ENCODE measurements at regions not wholly inside any gene's neighbourhood (a gene's known extent, or its start where the extent isn't known, plus 50 kb on each side); places are given as distances from the start of the nearest gene placed in this dataset.

DNA sequence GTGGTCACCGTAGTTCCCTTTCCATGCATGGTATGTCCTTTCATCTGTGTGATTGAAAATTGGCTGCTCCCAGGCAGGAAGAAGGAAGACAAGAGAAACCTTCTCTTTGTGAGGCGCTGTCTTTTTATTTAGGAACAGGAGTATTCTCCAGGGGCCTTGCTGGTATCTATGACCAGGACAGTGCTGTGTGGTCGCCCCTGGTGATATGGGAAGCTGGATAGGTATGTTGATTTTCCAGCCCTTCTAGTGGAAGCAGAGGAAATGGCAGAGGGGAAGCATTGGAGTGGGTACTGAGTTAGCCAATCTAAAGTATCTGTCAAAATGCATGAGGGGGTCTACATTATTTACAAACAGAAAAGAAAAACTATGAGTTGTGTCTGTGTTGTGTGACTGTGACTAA, 226.6 kb downstream of the MTX2 start:
- Mint-ChIP-seq H3K4me3 (ENCODE audit: unreplicated experiment) (no peak overlapping the region), H3K27ac (ENCODE audit: unreplicated experiment) (no peak overlapping the region), H3K27me3 (ENCODE audit: insufficient read depth, unreplicated experiment) (peaks cover 26% of the 10 kb centered on the region), H3K9me3 (ENCODE audit: unreplicated experiment) (no peaks in the 10 kb centered on the region), H3K4me1 (ENCODE audit: low read depth, unreplicated experiment) (no peaks in the 10 kb centered on the region), H3K36me3 (ENCODE audit: insufficient read depth, unreplicated experiment) (no peaks in the 10 kb centered on the region)
- Histone ChIP-seq H3K4me3 (ENCODE audit: low read depth, low read length) (no peak overlapping the region), H3K4me1 (no peaks in the 10 kb centered on the region), H3K27me3 (replicated peaks; ENCODE audit: control insufficient read depth, insufficient read depth, low read length) (no peaks in the 10 kb centered on the region), H3K9me3 (no peaks in the 10 kb centered on the region), H3K36me3 (ENCODE audit: control insufficient read depth, insufficient read depth, low read length) (no peaks in the 10 kb centered on the region)
- no peak for DNase-seq
- TF ChIP-seq, protein P1, sequence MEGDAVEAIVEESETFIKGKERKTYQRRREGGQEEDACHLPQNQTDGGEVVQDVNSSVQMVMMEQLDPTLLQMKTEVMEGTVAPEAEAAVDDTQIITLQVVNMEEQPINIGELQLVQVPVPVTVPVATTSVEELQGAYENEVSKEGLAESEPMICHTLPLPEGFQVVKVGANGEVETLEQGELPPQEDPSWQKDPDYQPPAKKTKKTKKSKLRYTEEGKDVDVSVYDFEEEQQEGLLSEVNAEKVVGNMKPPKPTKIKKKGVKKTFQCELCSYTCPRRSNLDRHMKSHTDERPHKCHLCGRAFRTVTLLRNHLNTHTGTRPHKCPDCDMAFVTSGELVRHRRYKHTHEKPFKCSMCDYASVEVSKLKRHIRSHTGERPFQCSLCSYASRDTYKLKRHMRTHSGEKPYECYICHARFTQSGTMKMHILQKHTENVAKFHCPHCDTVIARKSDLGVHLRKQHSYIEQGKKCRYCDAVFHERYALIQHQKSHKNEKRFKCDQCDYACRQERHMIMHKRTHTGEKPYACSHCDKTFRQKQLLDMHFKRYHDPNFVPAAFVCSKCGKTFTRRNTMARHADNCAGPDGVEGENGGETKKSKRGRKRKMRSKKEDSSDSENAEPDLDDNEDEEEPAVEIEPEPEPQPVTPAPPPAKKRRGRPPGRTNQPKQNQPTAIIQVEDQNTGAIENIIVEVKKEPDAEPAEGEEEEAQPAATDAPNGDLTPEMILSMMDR (IDR thresholded peaks at IDR 0.05; ENCODE audit: insufficient read depth in 1 of 2, low read depth in 1 of 2, low read length in 1 of 2, severe bottlenecking in 1 of 2, unreplicated experiment in 1 of 2), result no peak
- BruUV-seq (replicated peaks), result no TSS peak
- intact Hi-C loops (cut with micrococcal nuclease; ENCODE audit: unreplicated experiment), result no loop called here
- POLR2A ChIA-PET, result no interaction called here
- CTCF ChIA-PET, result interaction anchor here (1.0 kb wide), 1 partner anchor 58 kb away, joined by 3 read pairs; no protein-coding TSS in a partner anchor

DNA sequence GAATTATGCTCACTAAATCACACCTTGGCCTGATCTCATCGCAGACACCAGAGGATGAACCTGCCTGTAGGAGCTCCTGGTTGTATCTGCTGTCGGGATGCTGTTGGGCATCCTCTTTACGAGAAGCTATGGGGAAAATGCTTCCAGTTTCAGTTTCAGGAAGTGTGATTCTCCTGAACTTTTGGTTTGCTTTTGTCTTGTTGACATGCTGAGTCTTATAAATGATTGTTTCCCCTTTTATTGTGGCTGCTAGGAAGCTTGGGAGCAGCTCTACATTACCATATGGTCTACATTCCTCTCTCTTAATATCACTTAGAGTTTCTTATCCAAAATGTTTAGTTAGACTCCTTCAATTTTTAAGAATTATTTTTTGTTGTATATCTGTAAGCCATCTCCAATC, 227.5 kb downstream of the MTX2 start:
- H3K36me3 Mint-ChIP-seq (ENCODE audit: insufficient read depth, unreplicated experiment), result no peaks in the 10 kb centered on the region
- BruUV-seq (replicated peaks), result no TSS peak
- POLR2A ChIA-PET, result no interaction called here
- Histone ChIP-seq H3K27me3 (replicated peaks; ENCODE audit: control insufficient read depth, insufficient read depth, low read length) (no peaks in the 10 kb centered on the region), H3K4me3 (ENCODE audit: low read depth, low read length) (no peak overlapping the region), H3K4me1 (no peaks in the 10 kb centered on the region), H3K9me3 (no peaks in the 10 kb centered on the region), H3K36me3 (ENCODE audit: control insufficient read depth, insufficient read depth, low read length) (no peaks in the 10 kb centered on the region)
- CTCF ChIA-PET, result interaction anchor here (1.0 kb wide), 1 partner anchor 57 kb away, joined by 3 read pairs; no protein-coding TSS in a partner anchor
- TF ChIP-seq, protein P1 (IDR thresholded peaks at IDR 0.05; ENCODE audit: insufficient read depth in 1 of 2, low read depth in 1 of 2, low read length in 1 of 2, severe bottlenecking in 1 of 2, unreplicated experiment in 1 of 2), result no peak
- no peaks in the 10 kb centered on the region for H3K9me3 Mint-ChIP-seq (ENCODE audit: unreplicated experiment)
- H3K27ac Mint-ChIP-seq (ENCODE audit: unreplicated experiment), result no peak overlapping the region
- intact Hi-C loops (cut with micrococcal nuclease; ENCODE audit: unreplicated experiment), result no loop called here
- no peak for DNase-seq
- H3K27me3 Mint-ChIP-seq (ENCODE audit: insufficient read depth, unreplicated experiment), result peaks cover 25% of the 10 kb centered on the region
- H3K4me1 Mint-ChIP-seq (ENCODE audit: low read depth, unreplicated experiment), result no peaks in the 10 kb centered on the region
- no peak overlapping the region for H3K4me3 Mint-ChIP-seq (ENCODE audit: unreplicated experiment)

DNA sequence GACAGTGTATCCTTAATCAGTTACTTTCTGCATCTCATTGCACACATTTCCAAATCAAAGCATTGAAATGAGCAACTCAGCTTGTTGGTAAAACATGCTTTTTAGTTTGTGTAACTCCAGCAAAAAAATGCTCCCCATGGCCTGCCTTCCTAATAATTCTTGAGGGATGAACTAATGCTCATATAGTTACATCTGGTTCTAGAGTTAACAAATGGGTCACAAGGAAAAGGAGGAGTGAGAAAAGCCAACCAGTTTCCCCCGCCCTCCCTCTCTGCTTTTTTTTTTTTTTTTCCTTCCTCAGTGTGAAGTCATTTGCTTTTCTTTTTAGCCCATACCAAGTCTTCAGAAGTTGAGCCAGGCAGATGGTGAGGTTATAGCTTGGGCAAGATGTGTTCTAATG, 231.7 kb downstream of the MTX2 start:
- Histone ChIP-seq H3K36me3 (ENCODE audit: control insufficient read depth, insufficient read depth, low read length) (no peaks in the 10 kb centered on the region), H3K9me3 (no peaks in the 10 kb centered on the region), H3K4me1 (no peaks in the 10 kb centered on the region), H3K4me3 (ENCODE audit: low read depth, low read length) (no peak overlapping the region), H3K27me3 (replicated peaks; ENCODE audit: control insufficient read depth, insufficient read depth, low read length) (no peaks in the 10 kb centered on the region)
- intact Hi-C loops (cut with micrococcal nuclease; ENCODE audit: unreplicated experiment), result no loop called here
- TF ChIP-seq, protein P1 (IDR thresholded peaks at IDR 0.05; ENCODE audit: insufficient read depth in 1 of 2, low read depth in 1 of 2, low read length in 1 of 2, severe bottlenecking in 1 of 2, unreplicated experiment in 1 of 2), result no peak
- no peak for DNase-seq
- no peaks in the 10 kb centered on the region for H3K9me3 Mint-ChIP-seq (ENCODE audit: unreplicated experiment)
- no peaks in the 10 kb centered on the region for H3K36me3 Mint-ChIP-seq (ENCODE audit: insufficient read depth, unreplicated experiment)
- no peak overlapping the region for H3K4me3 Mint-ChIP-seq (ENCODE audit: unreplicated experiment)
- BruUV-seq (replicated peaks), result no TSS peak
- H3K27ac Mint-ChIP-seq (ENCODE audit: unreplicated experiment), result no peak overlapping the region
- H3K27me3 Mint-ChIP-seq (ENCODE audit: insufficient read depth, unreplicated experiment), result peaks cover 18% of the 10 kb centered on the region
- H3K4me1 Mint-ChIP-seq (ENCODE audit: low read depth, unreplicated experiment), result no peaks in the 10 kb centered on the region
- ChIA-PET CTCF (no interaction called here), POLR2A (no interaction called here)

Measured in Caco-2 (cell line).